ENCODE measurements at regions not wholly inside any gene's neighbourhood (a gene's known extent, or its start where the extent isn't known, plus 50 kb on each side); places are given as distances from the start of the nearest gene placed in this dataset.

GRCh38 chr14:26123459-26123858 lies 474.4 kb downstream of the NOVA1 start:
- Histone ChIP-seq H3K9me2 (replicated peaks; ENCODE audit: insufficient read depth) (no peaks in the 10 kb centered on the region), H2AFZ (no peak overlapping the region), H3K4me3 (no peak overlapping the region), H3K4me2 (no peak overlapping the region), H3K79me2 (no peaks in the 10 kb centered on the region), H3K9me3 (ENCODE audit: low read depth) (no peaks in the 10 kb centered on the region), H3K27me3 (no peaks in the 10 kb centered on the region), H3K27ac (no peak overlapping the region), H3K36me3 (replicated peaks; ENCODE audit: insufficient read depth, low read depth) (no peaks in the 10 kb centered on the region), H3K4me1 (ENCODE audit: insufficient read depth) (no peaks in the 10 kb centered on the region), H4K20me1 (ENCODE audit: insufficient read depth, poor library complexity, severe bottlenecking) (no peaks in the 10 kb centered on the region)
- TF ChIP-seq CTCF (IDR thresholded peaks at IDR 0.05; ENCODE audit: poor library complexity) (no peak), EZH2 (IDR thresholded peaks at IDR 0.05; ENCODE audit: borderline replicate concordance) (no peak), EZH2phosphoT487 (IDR thresholded peaks at IDR 0.05; ENCODE audit: low read depth, severe bottlenecking, unreplicated experiment) (no peak)
- WGBS (ENCODE audit: low lambda C conversion rate, missing lambda C conversion rate): 74% methylated on average over 2 of the region's 2 CpGs
- DNase-seq (ENCODE audit: low spot score): no peak

GRCh38 chr14:26121181-26121580 lies 476.7 kb downstream of the NOVA1 start:
- 89% methylated on average over 3 of the region's 3 CpGs for WGBS (ENCODE audit: low lambda C conversion rate, missing lambda C conversion rate)
- H3K27ac ChIP-seq: no peak overlapping the region
- TF ChIP-seq EZH2 (IDR thresholded peaks at IDR 0.05; ENCODE audit: borderline replicate concordance): no peak
- no peak for TF ChIP-seq CTCF (IDR thresholded peaks at IDR 0.05; ENCODE audit: poor library complexity)
- TF ChIP-seq EZH2phosphoT487 (IDR thresholded peaks at IDR 0.05; ENCODE audit: low read depth, severe bottlenecking, unreplicated experiment): no peak

GRCh38 chr14:26113911-26114640 lies 483.8 kb downstream of the NOVA1 start:
- WGBS (ENCODE audit: low lambda C conversion rate, missing lambda C conversion rate): 31% methylated on average over 3 of the region's 3 CpGs
- no peak overlapping the region for H2AFZ ChIP-seq
- no peaks in the 10 kb centered on the region for H3K36me3 ChIP-seq (replicated peaks; ENCODE audit: insufficient read depth, low read depth)
- no peak overlapping the region for H3K4me2 ChIP-seq
- H4K20me1 ChIP-seq (ENCODE audit: insufficient read depth, poor library complexity, severe bottlenecking): no peaks in the 10 kb centered on the region
- TF ChIP-seq EZH2phosphoT487 (IDR thresholded peaks at IDR 0.05; ENCODE audit: low read depth, severe bottlenecking, unreplicated experiment): no peak
- TF ChIP-seq CTCF (IDR thresholded peaks at IDR 0.05; ENCODE audit: poor library complexity): no peak
- no peak for TF ChIP-seq EZH2 (IDR thresholded peaks at IDR 0.05; ENCODE audit: borderline replicate concordance)
- H3K27ac ChIP-seq: no peak overlapping the region
- H3K4me3 ChIP-seq: no peak overlapping the region
- H3K9me2 ChIP-seq (replicated peaks; ENCODE audit: insufficient read depth): no peaks in the 10 kb centered on the region
- H3K9me3 ChIP-seq (ENCODE audit: low read depth): no peaks in the 10 kb centered on the region
- no peak for DNase-seq (ENCODE audit: low spot score)
- H3K27me3 ChIP-seq: no peaks in the 10 kb centered on the region
- H3K79me2 ChIP-seq: no peaks in the 10 kb centered on the region
- H3K4me1 ChIP-seq (ENCODE audit: insufficient read depth): no peaks in the 10 kb centered on the region

More at GRCh38 chr14:26121181-26121580, 476.7 kb downstream of the NOVA1 start:
- Histone ChIP-seq H2AFZ (no peak overlapping the region), H3K79me2 (no peaks in the 10 kb centered on the region), H3K4me1 (ENCODE audit: insufficient read depth) (no peaks in the 10 kb centered on the region), H3K27me3 (no peaks in the 10 kb centered on the region), H3K9me2 (replicated peaks; ENCODE audit: insufficient read depth) (no peaks in the 10 kb centered on the region), H3K4me2 (no peak overlapping the region), H3K9me3 (ENCODE audit: low read depth) (no peaks in the 10 kb centered on the region), H3K4me3 (no peak overlapping the region), H4K20me1 (ENCODE audit: insufficient read depth, poor library complexity, severe bottlenecking) (no peaks in the 10 kb centered on the region), H3K36me3 (replicated peaks; ENCODE audit: insufficient read depth, low read depth) (no peaks in the 10 kb centered on the region)
- no peak for DNase-seq (ENCODE audit: low spot score)

Measured in hepatocyte (in vitro differentiated cells).